ENCODE measurements at regions not wholly inside any gene's neighbourhood (a gene's known extent, or its start where the extent isn't known, plus 50 kb on each side); places are given as distances from the start of the nearest gene placed in this dataset.

DNA sequence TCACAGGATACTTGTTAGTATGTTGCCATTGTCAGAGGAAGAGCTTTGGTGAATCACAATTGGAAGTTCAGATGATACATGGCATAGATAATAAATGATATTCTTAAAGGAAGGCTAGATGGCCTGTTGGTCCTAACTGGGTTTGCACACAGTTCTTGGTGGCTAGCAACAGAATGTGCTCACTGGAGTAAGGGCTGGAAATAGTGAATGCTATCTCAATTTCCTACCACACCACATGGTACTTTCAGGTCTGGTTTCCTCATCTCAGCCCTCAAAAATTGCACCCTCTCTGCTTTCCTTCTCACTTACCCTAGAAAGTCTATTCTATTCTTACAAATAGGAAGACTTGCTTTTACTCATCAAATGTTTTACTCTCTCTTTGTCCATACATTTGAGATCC is 622.5 kb downstream of the ANKRD7 start:
- no peaks in the 10 kb centered on the region for H4K20me1 ChIP-seq (ENCODE audit: control insufficient read depth, insufficient read depth, low read depth, low read length)
- H3K4me3 ChIP-seq (ENCODE audit: low read length), result no peak overlapping the region
- no peaks in the 10 kb centered on the region for H3K79me2 ChIP-seq (ENCODE audit: control insufficient read depth, low read length)
- H3K4me1 ChIP-seq (ENCODE audit: control insufficient read depth, low read length), result no peaks in the 10 kb centered on the region
- no peak overlapping the region for H3K4me2 ChIP-seq (ENCODE audit: low read length)
- no peaks in the 10 kb centered on the region for H3K27me3 ChIP-seq (ENCODE audit: control insufficient read depth, low read length)
- no peaks in the 10 kb centered on the region for H3F3A ChIP-seq (ENCODE audit: control insufficient read depth, insufficient read depth)
- no peaks in the 10 kb centered on the region for H3K36me3 ChIP-seq (ENCODE audit: control insufficient read depth, low read length)
- no peak overlapping the region for H3K27ac ChIP-seq (ENCODE audit: low read depth, low read length)
- no peaks in the 10 kb centered on the region for H3K9me2 ChIP-seq (replicated peaks; ENCODE audit: control insufficient read depth, low read length)
- 0 out of 2 replicates have a peak, but pooled peaks cover 2% of the 10 kb centered on the region for H3K9me3 ChIP-seq (ENCODE audit: control insufficient read depth, insufficient read depth, low read length)
- no peak for TF ChIP-seq EZH2phosphoT487 (IDR thresholded peaks at IDR 0.05; ENCODE audit: borderline replicate concordance, low read length)
- TF ChIP-seq, protein P1, sequence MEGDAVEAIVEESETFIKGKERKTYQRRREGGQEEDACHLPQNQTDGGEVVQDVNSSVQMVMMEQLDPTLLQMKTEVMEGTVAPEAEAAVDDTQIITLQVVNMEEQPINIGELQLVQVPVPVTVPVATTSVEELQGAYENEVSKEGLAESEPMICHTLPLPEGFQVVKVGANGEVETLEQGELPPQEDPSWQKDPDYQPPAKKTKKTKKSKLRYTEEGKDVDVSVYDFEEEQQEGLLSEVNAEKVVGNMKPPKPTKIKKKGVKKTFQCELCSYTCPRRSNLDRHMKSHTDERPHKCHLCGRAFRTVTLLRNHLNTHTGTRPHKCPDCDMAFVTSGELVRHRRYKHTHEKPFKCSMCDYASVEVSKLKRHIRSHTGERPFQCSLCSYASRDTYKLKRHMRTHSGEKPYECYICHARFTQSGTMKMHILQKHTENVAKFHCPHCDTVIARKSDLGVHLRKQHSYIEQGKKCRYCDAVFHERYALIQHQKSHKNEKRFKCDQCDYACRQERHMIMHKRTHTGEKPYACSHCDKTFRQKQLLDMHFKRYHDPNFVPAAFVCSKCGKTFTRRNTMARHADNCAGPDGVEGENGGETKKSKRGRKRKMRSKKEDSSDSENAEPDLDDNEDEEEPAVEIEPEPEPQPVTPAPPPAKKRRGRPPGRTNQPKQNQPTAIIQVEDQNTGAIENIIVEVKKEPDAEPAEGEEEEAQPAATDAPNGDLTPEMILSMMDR (IDR thresholded peaks at IDR 0.05; ENCODE audit: low read depth, low read length, poor library complexity, severe bottlenecking), result no peak

DNA sequence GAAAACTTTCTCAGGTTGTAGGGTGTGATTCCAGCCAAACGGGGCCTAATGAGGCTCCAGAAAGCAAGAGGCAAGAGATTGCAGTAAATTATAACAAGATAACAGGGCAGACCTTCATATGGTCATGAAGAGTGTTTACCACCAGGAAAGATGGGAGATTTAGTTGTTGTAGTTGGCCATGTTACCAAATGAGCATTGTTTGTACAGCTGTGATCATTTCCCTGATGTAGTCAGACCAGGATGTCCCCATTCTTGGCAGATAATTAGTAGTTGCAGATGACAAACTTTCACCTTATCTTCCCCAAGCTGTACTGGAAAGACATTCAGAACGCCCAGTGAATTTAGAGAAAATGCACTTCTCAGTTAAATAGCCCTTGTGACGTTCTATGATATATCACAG is 630.8 kb downstream of the ANKRD7 start:
- no peaks in the 10 kb centered on the region for H3K4me1 ChIP-seq (ENCODE audit: control insufficient read depth, low read length)
- no peak overlapping the region for H3K27ac ChIP-seq (ENCODE audit: low read depth, low read length)
- H4K20me1 ChIP-seq (ENCODE audit: control insufficient read depth, insufficient read depth, low read depth, low read length), result no peaks in the 10 kb centered on the region
- H3K4me3 ChIP-seq (ENCODE audit: low read length), result no peak overlapping the region
- H3K27me3 ChIP-seq (ENCODE audit: control insufficient read depth, low read length), result no peaks in the 10 kb centered on the region
- no peaks in the 10 kb centered on the region for H3K36me3 ChIP-seq (ENCODE audit: control insufficient read depth, low read length)
- no peaks in the 10 kb centered on the region for H3K9me2 ChIP-seq (replicated peaks; ENCODE audit: control insufficient read depth, low read length)
- H3K4me2 ChIP-seq (ENCODE audit: low read length), result no peak overlapping the region
- no peaks in the 10 kb centered on the region for H3F3A ChIP-seq (ENCODE audit: control insufficient read depth, insufficient read depth)
- no peaks in the 10 kb centered on the region for H3K79me2 ChIP-seq (ENCODE audit: control insufficient read depth, low read length)
- H3K9me3 ChIP-seq (ENCODE audit: control insufficient read depth, insufficient read depth, low read length), result peaks cover 2% of the 10 kb centered on the region; the same call in 1 of the 2 replicates
- no peak for TF ChIP-seq EZH2phosphoT487 (IDR thresholded peaks at IDR 0.05; ENCODE audit: borderline replicate concordance, low read length)
- TF ChIP-seq, protein P1 (IDR thresholded peaks at IDR 0.05; ENCODE audit: low read depth, low read length, poor library complexity, severe bottlenecking), result no peak

DNA sequence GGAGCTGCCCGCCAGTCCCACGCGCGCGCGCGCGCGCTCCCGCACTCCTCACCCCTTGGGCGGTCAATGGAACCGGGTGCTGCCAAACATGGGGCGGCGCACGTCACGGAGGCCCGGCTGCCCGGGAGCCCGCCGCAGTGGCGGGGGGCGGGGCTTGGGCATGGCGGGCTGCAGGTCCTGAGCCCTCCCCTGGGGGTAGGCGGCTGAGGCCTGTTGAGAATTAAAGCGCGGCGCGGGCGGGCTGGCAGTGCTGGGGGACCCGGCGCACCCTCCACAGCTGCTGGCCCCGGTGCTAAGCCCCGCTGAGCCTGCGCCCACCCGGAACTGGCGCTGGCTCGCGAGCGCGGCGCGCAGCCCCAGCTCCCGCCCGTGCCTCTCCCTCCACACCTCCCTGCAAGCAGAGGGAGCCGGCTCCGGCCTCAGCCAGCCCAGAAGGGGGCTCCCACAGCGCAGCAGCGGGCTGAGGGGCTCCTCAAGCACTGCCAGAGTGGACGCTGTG is 634.2 kb downstream of the ANKRD7 start:
- TF ChIP-seq, protein P1 (IDR thresholded peaks at IDR 0.05; ENCODE audit: low read depth, low read length, poor library complexity, severe bottlenecking), result no peak
- TF ChIP-seq EZH2phosphoT487 (IDR thresholded peaks at IDR 0.05; ENCODE audit: borderline replicate concordance, low read length), result no peak
- Histone ChIP-seq H3K4me3 (ENCODE audit: low read length) (no peak overlapping the region), H3K36me3 (ENCODE audit: control insufficient read depth, low read length) (no peaks in the 10 kb centered on the region), H3K9me3 (ENCODE audit: control insufficient read depth, insufficient read depth, low read length) (no peaks in the 10 kb centered on the region; the same call in 1 of the 2 replicates), H3K27ac (ENCODE audit: low read depth, low read length) (no peak overlapping the region), H3F3A (ENCODE audit: control insufficient read depth, insufficient read depth) (no peaks in the 10 kb centered on the region), H4K20me1 (ENCODE audit: control insufficient read depth, insufficient read depth, low read depth, low read length) (no peaks in the 10 kb centered on the region), H3K4me1 (ENCODE audit: control insufficient read depth, low read length) (no peaks in the 10 kb centered on the region), H3K27me3 (ENCODE audit: control insufficient read depth, low read length) (no peaks in the 10 kb centered on the region), H3K9me2 (replicated peaks; ENCODE audit: control insufficient read depth, low read length) (no peaks in the 10 kb centered on the region), H3K4me2 (ENCODE audit: low read length) (no peak overlapping the region), H3K79me2 (ENCODE audit: control insufficient read depth, low read length) (no peaks in the 10 kb centered on the region)

Measured in DOHH2 (cell line).